Colonic mucosa (tissue), 4 donors: ENCODE measurements at regions not wholly inside any gene's neighbourhood (a gene's known extent, or its start where the extent isn't known, plus 50 kb on each side); places are given as distances from the start of the nearest gene placed in this dataset.

Source experiments
- DNase-seq: peaks from one replicate; pipeline ENCODE4 v3.0.0-alpha.2; 2020
- H3K27ac ChIP-seq: fragments of 200-600 bp; one replicate; pipeline ENCODE4 v1.8.0; 2021
- H3K27me3 ChIP-seq: fragments of 200-600 bp; one replicate; pipeline ENCODE4 v1.8.0; 2021
- H3K36me3 ChIP-seq: fragments of 200-600 bp; one replicate; pipeline ENCODE4 v1.8.0; 2021
- H3K4me1 ChIP-seq: fragments of 200-600 bp; one replicate; pipeline ENCODE4 v1.8.0; 2021; ENCODE audit warnings: mild to moderate bottlenecking
- H3K4me3 ChIP-seq: fragments of 200-600 bp; one replicate; pipeline ENCODE4 v1.8.0; 2021
- H3K9ac ChIP-seq, 2 donors: one replicate each; pipeline ENCODE4 v1.7.0; 2013; ENCODE audit warnings: control low read depth in 2 of 2, low read depth in 2 of 2, low read length in 2 of 2
- H3K9me3 ChIP-seq: fragments of 200-600 bp; one replicate; pipeline ENCODE4 v1.8.0; 2021
- CTCF ChIP-seq: fragments of 200-600 bp; IDR thresholded peaks from one replicate; pipeline ENCODE4 v1.8.0; 2022; ENCODE audit warnings: antibody characterized with exemption, mild to moderate bottlenecking
- intact Hi-C: fragments of 100-400 bp; cut with DNase I; formaldehyde crosslinking; loops from one replicate; pipeline ENCODE4 v1.14.1; 2022
- donor health status: healthy.
- donor health status: DM: no; HTN: no; CAD: no.
- donor health status: DM: no; HTN: no; CAD: no.

GRCh38 chr9:134551176-134551575 is 90.4 kb upstream of the COL5A1 start:
- no peak for TF ChIP-seq CTCF
- no peaks in the 10 kb centered on the region for H3K9me3 ChIP-seq
- no peak overlapping the region for H3K27ac ChIP-seq
- no peak overlapping the region for H3K4me3 ChIP-seq
- no peaks in the 10 kb centered on the region for H3K27me3 ChIP-seq
- intact Hi-C loops: no loop called here
- no peak overlapping the region for H3K9ac ChIP-seq
- DNase-seq: no peak
- no peaks in the 10 kb centered on the region for H3K36me3 ChIP-seq
- H3K4me1 ChIP-seq: no peaks in the 10 kb centered on the region

GRCh38 chr9:134551644-134552348 is 89.8 kb upstream of the COL5A1 start:
- intact Hi-C loops: no loop called here
- H3K27ac ChIP-seq: no peak overlapping the region
- no peaks in the 10 kb centered on the region for H3K27me3 ChIP-seq
- H3K9ac ChIP-seq: peak overlapping the region in 1 of 2 donors; percentile 24
- TF ChIP-seq CTCF: no peak
- no peaks in the 10 kb centered on the region for H3K36me3 ChIP-seq
- no peaks in the 10 kb centered on the region for H3K4me1 ChIP-seq
- no peak overlapping the region for H3K4me3 ChIP-seq
- DNase-seq: no peak
- no peaks in the 10 kb centered on the region for H3K9me3 ChIP-seq

- Histone ChIP-seq H3K4me3 (no peak overlapping the region), H3K27me3 (no peaks in the 10 kb centered on the region), H3K9me3 (no peaks in the 10 kb centered on the region), H3K9ac (peak overlapping the region in 1 of 2 donors; percentile 24), H3K27ac (no peak overlapping the region), H3K4me1 (no peaks in the 10 kb centered on the region), H3K36me3 (no peaks in the 10 kb centered on the region)
- intact Hi-C loops: no loop called here
- TF ChIP-seq CTCF: no peak
- DNase-seq: no peak
These were observed 89.1 kb upstream of the COL5A1 start for GRCh38 chr9:134552349-134552990.

- no peak for TF ChIP-seq CTCF
- no peak for DNase-seq
- Histone ChIP-seq H3K27ac (no peak overlapping the region), H3K27me3 (no peaks in the 10 kb centered on the region), H3K9ac (no peak overlapping the region), H3K4me3 (no peak overlapping the region), H3K9me3 (no peaks in the 10 kb centered on the region), H3K36me3 (no peaks in the 10 kb centered on the region), H3K4me1 (no peaks in the 10 kb centered on the region)
- intact Hi-C loops: no loop called here
These were observed 88.3 kb upstream of the COL5A1 start for GRCh38 chr9:134553061-134553891.

- DNase-seq: no peak
- no peaks in the 10 kb centered on the region for H3K36me3 ChIP-seq
- H3K4me3 ChIP-seq: no peak overlapping the region
- no peak overlapping the region for H3K9ac ChIP-seq
- intact Hi-C loops: no loop called here
- H3K9me3 ChIP-seq: no peaks in the 10 kb centered on the region
- H3K27ac ChIP-seq: no peak overlapping the region
- no peaks in the 10 kb centered on the region for H3K27me3 ChIP-seq
- TF ChIP-seq CTCF: no peak
- no peaks in the 10 kb centered on the region for H3K4me1 ChIP-seq
These were observed 87.6 kb upstream of the COL5A1 start for GRCh38 chr9:134553996-134554372.
